K562 (cell line): ENCODE measurements at regions not wholly inside any gene's neighbourhood (a gene's known extent, or its start where the extent isn't known, plus 50 kb on each side); places are given as distances from the start of the nearest gene placed in this dataset.
"Not testable (repeated sequence)": the region's sequence is repeated elsewhere in the genome, so short reads cannot be mapped to it uniquely, and the experiment has no call there.

Experiments used
- ESRRA ChIP-seq: fragments of 450-650 bp; IDR thresholded peaks from 2 replicates; pipeline ENCODE4 v1.6.1; 2014; ENCODE audit warnings: low read depth, mild to moderate bottlenecking, moderate library complexity, borderline replicate concordance
- FOXM1 ChIP-seq, 2 experiments: fragments of 450-650 bp in 1 of 2; sonication (generic) in 1 of 2; formaldehyde crosslinking in 1 of 2; IDR thresholded peaks; 2 replicates each; pipeline versions ENCODE4 v1.6.1 to v1.9.0; 2017 to 2022; ENCODE audit warnings: low read depth in 2 of 2, mild to moderate bottlenecking in 2 of 2, missing genetic modification reagents in 1 of 2, moderate library complexity in 1 of 2
- JUND ChIP-seq, 2 experiments: IDR thresholded peaks; 2 replicates in 1 of 2; 3 replicates in 1 of 2; pipeline ENCODE4 v1.6.1; 2011; ENCODE audit warnings: borderline replicate concordance in 2 of 2, low read depth in 2 of 2, low read length in 2 of 2, improper control_type of control experiment in 1 of 2, missing biosample characterization in 1 of 2, missing genetic modification characterization in 1 of 2, missing genetic modification reagents in 1 of 2
- RAD21 ChIP-seq, 2 experiments: fragments of 250-450 bp in 1 of 2; fragments of 450-650 bp in 1 of 2; sonication (Bioruptor Pico) in 1 of 2; formaldehyde crosslinking in 1 of 2; IDR thresholded peaks in 1 of 2; conservative IDR thresholded peaks in 1 of 2; 2 replicates each; pipeline versions ENCODE4 v1.4.0 to v1.8.0; 2020 to 2022; ENCODE audit warnings: mild to moderate bottlenecking in 2 of 2, moderate library complexity in 1 of 2
- RFX5 ChIP-seq: IDR thresholded peaks from 2 replicates; pipeline ENCODE4 v1.6.1; 2011; ENCODE audit warnings: low read depth, mild to moderate bottlenecking, improper control_type of control experiment, low read length
- SPI1 ChIP-seq: IDR thresholded peaks from 2 replicates; pipeline ENCODE4 v1.6.1; 2011; ENCODE audit warnings: low read depth, low read length, control low read depth, borderline replicate concordance
- TF ChIP-seq, protein P1 (sequence below), 3 experiments: IDR thresholded peaks in 2 of 3; conservative IDR thresholded peaks in 1 of 3; 2 replicates each; pipeline ENCODE4 v1.5.1; 2011 to 2012; ENCODE audit warnings: low read length in 3 of 3, mild to moderate bottlenecking in 3 of 3, control low read depth in 2 of 3, improper control_type of control experiment in 1 of 3, inconsistent platforms in 1 of 3, low read depth in 1 of 3, mixed read lengths in 1 of 3, moderate library complexity in 1 of 3; ENCODE audit not compliant: insufficient read depth in 2 of 3
- TF ChIP-seq, protein P2 (sequence below): conservative IDR thresholded peaks from 2 replicates; pipeline ENCODE4 v1.6.1; 2011; ENCODE audit warnings: low read depth, mild to moderate bottlenecking, low read length; ENCODE audit not compliant: control insufficient read depth

DNA sequence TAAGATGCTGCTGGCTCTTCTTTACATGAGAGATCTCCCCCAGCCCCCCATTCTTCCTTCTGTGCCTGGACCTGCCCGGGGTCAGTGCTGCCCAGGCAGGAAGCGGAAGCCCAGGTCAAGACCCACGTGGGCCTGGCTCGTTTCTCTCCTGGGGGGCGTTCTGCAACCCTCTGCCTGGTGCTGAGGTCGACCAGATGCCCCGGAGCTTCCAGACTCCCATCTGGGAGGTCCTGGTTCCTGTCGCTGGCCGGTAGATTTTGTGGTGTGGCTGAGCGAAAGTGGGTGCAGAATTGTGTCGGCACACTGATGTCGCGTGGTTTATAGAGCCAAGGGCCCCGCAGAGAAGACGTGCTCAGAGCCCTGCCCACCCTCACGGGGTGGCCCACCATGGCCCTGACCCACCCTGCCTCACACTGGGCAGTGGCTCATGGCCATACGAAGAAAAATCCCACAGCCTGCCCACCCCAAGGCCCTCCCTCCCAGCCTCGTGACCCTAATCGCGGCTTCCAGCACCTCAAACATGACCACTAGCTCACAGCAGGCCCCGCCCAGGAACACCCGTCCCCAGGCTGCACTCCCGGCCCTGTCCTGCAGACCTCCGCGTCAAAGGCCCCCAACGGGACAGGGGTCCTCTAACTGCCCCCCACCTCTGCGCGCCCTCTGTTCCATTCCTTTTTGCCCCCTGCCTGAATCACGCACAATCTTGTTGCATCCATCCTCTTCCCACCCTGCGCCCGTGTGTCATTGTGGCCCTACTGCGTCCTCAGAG lies 443.2 kb upstream of the ZNF722 start:
- TF ChIP-seq, protein P1, sequence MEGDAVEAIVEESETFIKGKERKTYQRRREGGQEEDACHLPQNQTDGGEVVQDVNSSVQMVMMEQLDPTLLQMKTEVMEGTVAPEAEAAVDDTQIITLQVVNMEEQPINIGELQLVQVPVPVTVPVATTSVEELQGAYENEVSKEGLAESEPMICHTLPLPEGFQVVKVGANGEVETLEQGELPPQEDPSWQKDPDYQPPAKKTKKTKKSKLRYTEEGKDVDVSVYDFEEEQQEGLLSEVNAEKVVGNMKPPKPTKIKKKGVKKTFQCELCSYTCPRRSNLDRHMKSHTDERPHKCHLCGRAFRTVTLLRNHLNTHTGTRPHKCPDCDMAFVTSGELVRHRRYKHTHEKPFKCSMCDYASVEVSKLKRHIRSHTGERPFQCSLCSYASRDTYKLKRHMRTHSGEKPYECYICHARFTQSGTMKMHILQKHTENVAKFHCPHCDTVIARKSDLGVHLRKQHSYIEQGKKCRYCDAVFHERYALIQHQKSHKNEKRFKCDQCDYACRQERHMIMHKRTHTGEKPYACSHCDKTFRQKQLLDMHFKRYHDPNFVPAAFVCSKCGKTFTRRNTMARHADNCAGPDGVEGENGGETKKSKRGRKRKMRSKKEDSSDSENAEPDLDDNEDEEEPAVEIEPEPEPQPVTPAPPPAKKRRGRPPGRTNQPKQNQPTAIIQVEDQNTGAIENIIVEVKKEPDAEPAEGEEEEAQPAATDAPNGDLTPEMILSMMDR (IDR thresholded peaks at IDR 0.05 in 2 of 3, conservative IDR thresholded peaks at IDR 0.05 in 1 of 3; ENCODE audit: insufficient read depth in 2 of 3, low read depth in 1 of 3, low read length in 3 of 3) = not testable (repeated sequence)
- not testable (repeated sequence) for TF ChIP-seq RFX5; ESRRA; FOXM1 (IDR thresholded peaks at IDR 0.05; ENCODE audit: low read depth); FOXM1 (CRISPR knock-in tag; IDR thresholded peaks at IDR 0.05; ENCODE audit: low read depth); RAD21 (CRISPR knock-in tag; conservative IDR thresholded peaks at IDR 0.05 in 1 of 2, IDR thresholded peaks at IDR 0.05 in 1 of 2); SPI1; JUND (IDR thresholded peaks at IDR 0.05; ENCODE audit: borderline replicate concordance, low read depth, low read length); JUND (tag; IDR thresholded peaks at IDR 0.05; ENCODE audit: borderline replicate concordance, low read depth, low read length)
- TF ChIP-seq, protein P2, sequence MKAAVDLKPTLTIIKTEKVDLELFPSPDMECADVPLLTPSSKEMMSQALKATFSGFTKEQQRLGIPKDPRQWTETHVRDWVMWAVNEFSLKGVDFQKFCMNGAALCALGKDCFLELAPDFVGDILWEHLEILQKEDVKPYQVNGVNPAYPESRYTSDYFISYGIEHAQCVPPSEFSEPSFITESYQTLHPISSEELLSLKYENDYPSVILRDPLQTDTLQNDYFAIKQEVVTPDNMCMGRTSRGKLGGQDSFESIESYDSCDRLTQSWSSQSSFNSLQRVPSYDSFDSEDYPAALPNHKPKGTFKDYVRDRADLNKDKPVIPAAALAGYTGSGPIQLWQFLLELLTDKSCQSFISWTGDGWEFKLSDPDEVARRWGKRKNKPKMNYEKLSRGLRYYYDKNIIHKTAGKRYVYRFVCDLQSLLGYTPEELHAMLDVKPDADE = not testable (repeated sequence)
